ENCODE measurements at regions not wholly inside any gene's neighbourhood (a gene's known extent, or its start where the extent isn't known, plus 50 kb on each side); places are given as distances from the start of the nearest gene placed in this dataset.

DNA sequence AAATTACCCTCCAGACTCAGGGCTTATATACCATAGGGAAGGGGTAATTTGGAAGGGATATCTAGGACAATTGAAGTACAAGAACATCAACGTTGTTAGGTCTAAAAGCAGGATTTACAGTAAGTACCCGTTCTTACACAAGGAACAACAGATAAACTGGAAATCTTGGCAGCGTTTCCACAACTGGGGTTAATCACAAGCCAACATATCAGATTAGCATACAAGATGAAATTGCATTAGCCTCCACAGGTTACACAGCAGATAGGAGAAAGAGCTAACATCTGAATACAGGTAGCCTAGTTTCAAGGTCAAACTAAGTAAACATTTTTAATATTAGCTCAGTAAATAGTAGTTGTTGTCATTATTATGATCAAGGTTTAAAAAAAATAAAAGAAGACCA, 1214.0 kb upstream of the PCDH20 start:
- TF ChIP-seq ZNF274 (IDR thresholded peaks at IDR 0.05; ENCODE audit: low read depth, low read length) (no peak), YY1 (IDR thresholded peaks at IDR 0.05; ENCODE audit: insufficient read depth, insufficient read length) (no peak)
